GM23248 (cell line): ENCODE measurements at regions not wholly inside any gene's neighbourhood (a gene's known extent, or its start where the extent isn't known, plus 50 kb on each side); places are given as distances from the start of the nearest gene placed in this dataset.

Experiments used
- DNase-seq: peaks from one replicate; pipeline ENCODE4 v3.0.0-alpha.2; 2015
- H2AFZ ChIP-seq: fragments of 200-600 bp; sonication (generic); 2 replicates; pipeline ENCODE4 v1.6.1; 2016; ENCODE audit warnings: antibody characterized with exemption
- H3F3A ChIP-seq: fragments of 200-600 bp; sonication (generic); 2 replicates; pipeline ENCODE4 v1.6.1; 2016; ENCODE audit warnings: mild to moderate bottlenecking, antibody characterized with exemption, mixed run types; ENCODE audit not compliant: insufficient read depth
- H3K27ac ChIP-seq: fragments of 200-600 bp; sonication (generic); 2 replicates; pipeline ENCODE4 v1.5.1; 2016; ENCODE audit warnings: mild to moderate bottlenecking
- H3K27me3 ChIP-seq: fragments of 200-600 bp; sonication (generic); replicated peaks from 2 replicates; pipeline ENCODE4 v1.6.1; 2016; ENCODE audit warnings: mild to moderate bottlenecking; ENCODE audit not compliant: insufficient read depth
- H3K36me3 ChIP-seq: fragments of 200-600 bp; sonication (generic); 2 replicates; pipeline ENCODE4 v1.6.1; 2016; ENCODE audit warnings: low read depth, mild to moderate bottlenecking
- H3K4me1 ChIP-seq: fragments of 200-600 bp; sonication (generic); 2 replicates; pipeline ENCODE4 v1.6.1; 2016; ENCODE audit warnings: mild to moderate bottlenecking; ENCODE audit not compliant: insufficient read depth
- H3K4me2 ChIP-seq: fragments of 200-600 bp; sonication (generic); one replicate; pipeline ENCODE4 v1.6.1; 2016; ENCODE audit warnings: mild to moderate bottlenecking; ENCODE audit not compliant: unreplicated experiment
- H3K4me3 ChIP-seq: fragments of 200-600 bp; sonication (generic); 2 replicates; pipeline ENCODE4 v1.5.1; 2016; ENCODE audit warnings: mild to moderate bottlenecking
- H3K79me2 ChIP-seq: fragments of 200-600 bp; sonication (generic); 2 replicates; pipeline ENCODE4 v1.6.1; 2016; ENCODE audit warnings: mild to moderate bottlenecking; ENCODE audit not compliant: insufficient read depth
- H3K9ac ChIP-seq: fragments of 200-600 bp; sonication (generic); 2 replicates; pipeline ENCODE4 v1.6.1; 2016; ENCODE audit warnings: mild to moderate bottlenecking
- H3K9me2 ChIP-seq: fragments of 200-600 bp; sonication (generic); 2 replicates; pipeline ENCODE4 v1.6.1; 2016; ENCODE audit warnings: mixed run types, mild to moderate bottlenecking, moderate library complexity; ENCODE audit not compliant: insufficient read depth
- H3K9me3 ChIP-seq: fragments of 200-600 bp; sonication (generic); one replicate; pipeline ENCODE4 v1.6.1; 2017; ENCODE audit warnings: low read depth
- H4K20me1 ChIP-seq: fragments of 200-600 bp; sonication (generic); 2 replicates; pipeline ENCODE4 v1.6.0; 2016; ENCODE audit not compliant: insufficient read depth
- EZH2 ChIP-seq: fragments of 200-600 bp; sonication (generic); IDR thresholded peaks from 2 replicates; pipeline ENCODE4 v1.6.1; 2018; ENCODE audit warnings: antibody characterized with exemption, mild to moderate bottlenecking; ENCODE audit not compliant: insufficient read depth, poor library complexity, severe bottlenecking
- EZH2phosphoT487 ChIP-seq: fragments of 200-600 bp; sonication (generic); IDR thresholded peaks from 2 replicates; pipeline ENCODE4 v1.6.1; 2018; ENCODE audit warnings: antibody characterized with exemption, moderate library complexity, mild to moderate bottlenecking, low read depth; ENCODE audit not compliant: insufficient read depth
- WGBS, 2 experiments: methylation state at CpG; one replicate each; pipeline ENCODE4 v1.1.6; 2015 to 2017; ENCODE audit warnings: low lambda C conversion rate in 2 of 2, low coverage in 1 of 2; ENCODE audit errors: missing lambda C conversion rate in 2 of 2; 5-methylcytosine and 5-hydroxymethylcytosine counted together
- in situ Hi-C: fragments of 300-500 bp; cut with MboI; formaldehyde crosslinking; loops from 2 replicates; pipeline ENCODE4 v1.15.0; 2020

DNA sequence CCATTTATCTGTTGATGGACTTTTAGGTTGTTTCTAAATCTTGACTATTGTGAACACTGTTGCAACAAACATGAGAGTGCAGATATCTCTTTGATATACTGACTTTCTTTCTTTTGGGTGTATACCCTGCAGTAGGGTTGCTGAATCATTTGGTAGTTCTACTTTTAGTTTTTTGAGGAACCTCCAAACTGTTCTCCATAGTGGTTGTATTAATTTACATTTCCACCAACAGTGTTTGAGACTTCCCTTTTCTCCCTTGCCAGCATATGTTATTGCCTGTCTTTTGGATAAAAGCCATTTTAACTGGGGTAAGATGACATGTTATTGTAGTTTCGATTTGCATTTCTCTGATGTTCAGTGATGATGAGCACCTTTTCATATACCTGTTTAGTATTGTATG is 330.0 kb downstream of the DDX10 start:
- Histone ChIP-seq H3K27me3 (no peaks in the 10 kb centered on the region), H2AFZ (no peak overlapping the region), H3K9ac (no peak overlapping the region), H3K9me3 (peaks cover 1% of the 10 kb centered on the region), H3K79me2 (no peaks in the 10 kb centered on the region), H3K4me2 (no peak overlapping the region), H3K4me1 (no peaks in the 10 kb centered on the region), H4K20me1 (no peaks in the 10 kb centered on the region), H3F3A (no peaks in the 10 kb centered on the region), H3K4me3 (no peak overlapping the region), H3K9me2 (no peaks in the 10 kb centered on the region), H3K27ac (no peak overlapping the region), H3K36me3 (no peaks in the 10 kb centered on the region)
- DNase-seq: no peak
- WGBS, 2 experiments: 79 to 90% methylated on average over 1 of the region's 1 CpG
- in situ Hi-C loops: no loop called here
- no peak for TF ChIP-seq EZH2
- TF ChIP-seq EZH2phosphoT487: no peak

DNA sequence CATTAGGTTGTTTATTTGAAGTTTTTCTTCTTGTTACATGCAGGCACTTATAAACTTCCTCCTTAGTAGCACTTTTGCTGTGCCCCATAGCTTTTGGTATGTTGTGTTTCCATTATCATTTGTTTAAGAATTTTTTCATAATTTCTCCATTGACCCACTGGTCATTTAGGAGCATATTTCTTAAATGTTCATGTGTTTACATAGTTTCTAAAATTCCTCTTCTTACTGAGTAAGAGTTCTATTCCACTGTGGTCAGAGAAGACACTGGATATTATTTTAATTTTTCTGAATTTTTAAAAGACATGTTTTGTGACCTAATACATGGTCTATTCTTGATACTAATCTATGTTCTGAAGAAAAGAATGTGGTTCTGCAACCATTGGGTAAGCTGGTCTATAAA is 333.0 kb downstream of the DDX10 start:
- no peaks in the 10 kb centered on the region for H3K36me3 ChIP-seq
- no peak overlapping the region for H2AFZ ChIP-seq
- no peaks in the 10 kb centered on the region for H4K20me1 ChIP-seq
- no peaks in the 10 kb centered on the region for H3K79me2 ChIP-seq
- no peak for TF ChIP-seq EZH2phosphoT487
- no peak for TF ChIP-seq EZH2
- no peaks in the 10 kb centered on the region for H3K4me1 ChIP-seq
- no peak overlapping the region for H3K27ac ChIP-seq
- no peaks in the 10 kb centered on the region for H3K9me2 ChIP-seq
- DNase-seq: no peak
- no peaks in the 10 kb centered on the region for H3K9me3 ChIP-seq
- no peaks in the 10 kb centered on the region for H3K27me3 ChIP-seq
- no peaks in the 10 kb centered on the region for H3F3A ChIP-seq
- in situ Hi-C loops: no loop called here
- no peak overlapping the region for H3K9ac ChIP-seq
- H3K4me3 ChIP-seq: no peak overlapping the region
- no peak overlapping the region for H3K4me2 ChIP-seq

DNA sequence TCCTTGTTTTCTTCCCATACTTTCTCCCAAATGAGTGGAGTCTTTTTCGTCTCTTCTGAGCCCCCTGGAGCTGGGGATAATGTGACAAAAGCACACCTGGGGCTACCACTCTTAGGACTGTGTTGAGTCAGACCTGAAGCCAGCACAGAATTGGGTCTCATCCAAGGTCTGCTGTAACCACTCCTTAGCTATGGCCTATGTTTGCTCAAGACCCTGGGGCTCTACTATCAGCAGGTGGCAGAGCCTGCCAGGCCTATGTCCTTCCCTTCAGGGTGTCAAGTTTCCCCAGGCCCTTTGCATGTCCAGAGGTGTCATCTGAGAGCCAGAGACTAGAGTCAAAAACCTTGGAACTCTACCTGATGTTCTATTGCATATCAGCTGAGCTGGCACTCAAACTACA is 335.7 kb downstream of the DDX10 start:
- WGBS, 2 experiments: 35 to 67% methylated on average over 1 of the region's 1 CpG

DNA sequence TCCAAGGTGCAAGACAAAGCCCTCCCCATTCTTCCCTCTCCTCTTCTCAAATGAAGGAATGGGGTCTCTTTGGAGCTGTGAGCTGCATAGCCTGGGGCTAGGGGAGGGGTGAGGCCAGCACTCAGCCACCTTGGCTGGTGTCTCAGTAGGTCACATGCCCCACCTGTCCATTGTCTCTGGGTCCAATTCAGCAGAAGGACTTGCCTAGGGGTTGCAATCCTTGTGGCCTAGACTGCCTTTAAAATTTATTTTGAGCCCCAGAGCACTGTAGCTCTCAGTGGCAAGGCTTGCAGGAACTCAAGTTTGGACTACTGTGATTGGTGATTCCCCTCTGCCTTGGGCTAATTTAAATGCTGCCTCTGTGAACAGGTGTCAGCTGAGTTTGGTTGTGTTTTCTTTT is 336.7 kb downstream of the DDX10 start:
- no peaks in the 10 kb centered on the region for H3K36me3 ChIP-seq
- no peaks in the 10 kb centered on the region for H4K20me1 ChIP-seq
- no peak overlapping the region for H2AFZ ChIP-seq
- H3K9me3 ChIP-seq: no peaks in the 10 kb centered on the region
- H3K9me2 ChIP-seq: no peaks in the 10 kb centered on the region
- H3K4me3 ChIP-seq: no peak overlapping the region
- H3K27ac ChIP-seq: no peak overlapping the region
- no peaks in the 10 kb centered on the region for H3K27me3 ChIP-seq
- in situ Hi-C loops: no loop called here
- no peaks in the 10 kb centered on the region for H3K79me2 ChIP-seq
- DNase-seq: no peak
- no peak overlapping the region for H3K9ac ChIP-seq
- no peaks in the 10 kb centered on the region for H3K4me1 ChIP-seq
- TF ChIP-seq EZH2 (no peak), EZH2phosphoT487 (no peak)
- no peak overlapping the region for H3K4me2 ChIP-seq
- H3F3A ChIP-seq: no peaks in the 10 kb centered on the region

More for the DNA sequence above, 335.7 kb downstream of the DDX10 start:
- Histone ChIP-seq H2AFZ (no peak overlapping the region), H3K9ac (no peak overlapping the region), H3K27ac (no peak overlapping the region), H3K9me2 (no peaks in the 10 kb centered on the region), H3K27me3 (no peaks in the 10 kb centered on the region), H3K4me3 (no peak overlapping the region), H3F3A (no peaks in the 10 kb centered on the region), H4K20me1 (no peaks in the 10 kb centered on the region), H3K79me2 (no peaks in the 10 kb centered on the region), H3K9me3 (no peaks in the 10 kb centered on the region), H3K4me2 (no peak overlapping the region), H3K36me3 (no peaks in the 10 kb centered on the region), H3K4me1 (no peaks in the 10 kb centered on the region)
- in situ Hi-C loops: no loop called here
- DNase-seq: no peak
- TF ChIP-seq EZH2 (no peak), EZH2phosphoT487 (no peak)

DNA sequence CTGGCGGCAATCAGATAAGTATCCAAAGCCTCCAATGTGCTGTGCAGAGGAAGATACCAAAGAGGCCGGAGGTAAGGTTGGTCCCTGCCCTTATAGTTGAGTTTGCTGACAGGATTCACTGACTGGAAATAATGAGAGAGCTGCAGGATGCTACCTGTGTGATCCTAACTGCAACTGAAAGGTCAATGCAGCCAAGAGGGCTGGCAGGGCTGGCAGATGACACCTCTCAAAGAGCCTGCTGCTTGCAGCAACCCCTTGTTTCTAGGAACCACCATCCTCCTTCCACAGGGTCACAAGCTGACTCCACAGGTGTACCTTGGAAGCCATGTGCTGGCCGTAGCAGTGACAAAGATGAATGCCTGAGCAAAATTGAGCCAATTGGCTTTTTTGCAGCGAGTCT is 348.1 kb downstream of the DDX10 start:
- no peak for DNase-seq
- TF ChIP-seq EZH2phosphoT487: no peak
- TF ChIP-seq EZH2: no peak
- no peak overlapping the region for H3K4me3 ChIP-seq
- no peaks in the 10 kb centered on the region for H3K9me3 ChIP-seq
- no peak overlapping the region for H3K4me2 ChIP-seq
- H3K79me2 ChIP-seq: no peaks in the 10 kb centered on the region
- no peaks in the 10 kb centered on the region for H3F3A ChIP-seq
- H3K36me3 ChIP-seq: no peaks in the 10 kb centered on the region
- no peak overlapping the region for H3K9ac ChIP-seq
- WGBS, 2 experiments: 90 to 93% methylated on average over 4 of the region's 4 CpGs
- no peaks in the 10 kb centered on the region for H3K27me3 ChIP-seq
- no peaks in the 10 kb centered on the region for H3K9me2 ChIP-seq
- H3K4me1 ChIP-seq: peaks cover 6% of the 10 kb centered on the region
- no peak overlapping the region for H2AFZ ChIP-seq
- no peaks in the 10 kb centered on the region for H4K20me1 ChIP-seq
- in situ Hi-C loops: no loop called here
- H3K27ac ChIP-seq: no peak overlapping the region
